PC-3 (cell line): ENCODE measurements at regions not wholly inside any gene's neighbourhood (a gene's known extent, or its start where the extent isn't known, plus 50 kb on each side); places are given as distances from the start of the nearest gene placed in this dataset.

Source experiments
- CTCF ChIP-seq: fragments of 300-600 bp; sonication (generic); conservative IDR thresholded peaks from 2 replicates; pipeline ENCODE4 v1.5.1; 2017; ENCODE audit warnings: antibody characterized with exemption, low read depth, mild to moderate bottlenecking, low read length
- EZH2 ChIP-seq: fragments of 300-600 bp; sonication (generic); IDR thresholded peaks from one replicate; pipeline ENCODE4 v1.6.1; 2017; ENCODE audit warnings: antibody characterized with exemption, mild to moderate bottlenecking, low read length; ENCODE audit not compliant: unreplicated experiment

- TF ChIP-seq CTCF: no peak
- no peak for TF ChIP-seq EZH2
Measured at GRCh38 chr5:104146652-104147051, 584.1 kb upstream of the NUDT12 start.
